Endothelial cell of umbilical vein (primary cell): ENCODE measurements at regions not wholly inside any gene's neighbourhood (a gene's known extent, or its start where the extent isn't known, plus 50 kb on each side); places are given as distances from the start of the nearest gene placed in this dataset.

Experiments used
- GATA2 ChIP-seq: IDR thresholded peaks from 2 replicates; pipeline ENCODE4 v1.7.0; 2011; ENCODE audit warnings: low read depth, mild to moderate bottlenecking, moderate library complexity, mixed read lengths, low read length; ENCODE audit not compliant: insufficient read length, insufficient read depth
- JUN ChIP-seq: IDR thresholded peaks from 2 replicates; pipeline ENCODE4 v1.6.1; 2011; ENCODE audit warnings: borderline replicate concordance, low read depth; ENCODE audit not compliant: insufficient read length, insufficient read depth
- MAX ChIP-seq: IDR thresholded peaks from 2 replicates; pipeline ENCODE4 v1.6.1; 2011; ENCODE audit not compliant: insufficient read depth, insufficient read length
- MYC ChIP-seq: IDR thresholded peaks from one replicate; pipeline ENCODE4 v1.6.1; 2011; ENCODE audit warnings: mild to moderate bottlenecking, low read depth, low read length
- POLR2A ChIP-seq: IDR thresholded peaks from 2 replicates; pipeline ENCODE4 v1.6.1; 2012; ENCODE audit warnings: low read depth, mild to moderate bottlenecking, control low read depth, low read length
- POLR2AphosphoS5 ChIP-seq: IDR thresholded peaks from 2 replicates; pipeline ENCODE4 v1.6.1; 2012; ENCODE audit warnings: low read depth, mild to moderate bottlenecking, control low read depth, low read length, moderate library complexity; ENCODE audit not compliant: insufficient read depth
- TF ChIP-seq, protein P1 (sequence below), 2 donors: IDR thresholded peaks; 1 replicate in 1 of 2; 2 replicates in 1 of 2; pipeline ENCODE4 v1.5.1; 2011; ENCODE audit warnings: low read length in 2 of 2, mild to moderate bottlenecking in 2 of 2, moderate library complexity in 2 of 2, control low read depth in 1 of 2, inconsistent platforms in 1 of 2, low read depth in 1 of 2; ENCODE audit not compliant: insufficient read depth in 1 of 2; ENCODE audit errors: extremely low read depth in 1 of 2

GRCh38 chr18:63058521-63058920, 261.0 kb downstream of the BCL2 start:
- TF ChIP-seq, protein P1, sequence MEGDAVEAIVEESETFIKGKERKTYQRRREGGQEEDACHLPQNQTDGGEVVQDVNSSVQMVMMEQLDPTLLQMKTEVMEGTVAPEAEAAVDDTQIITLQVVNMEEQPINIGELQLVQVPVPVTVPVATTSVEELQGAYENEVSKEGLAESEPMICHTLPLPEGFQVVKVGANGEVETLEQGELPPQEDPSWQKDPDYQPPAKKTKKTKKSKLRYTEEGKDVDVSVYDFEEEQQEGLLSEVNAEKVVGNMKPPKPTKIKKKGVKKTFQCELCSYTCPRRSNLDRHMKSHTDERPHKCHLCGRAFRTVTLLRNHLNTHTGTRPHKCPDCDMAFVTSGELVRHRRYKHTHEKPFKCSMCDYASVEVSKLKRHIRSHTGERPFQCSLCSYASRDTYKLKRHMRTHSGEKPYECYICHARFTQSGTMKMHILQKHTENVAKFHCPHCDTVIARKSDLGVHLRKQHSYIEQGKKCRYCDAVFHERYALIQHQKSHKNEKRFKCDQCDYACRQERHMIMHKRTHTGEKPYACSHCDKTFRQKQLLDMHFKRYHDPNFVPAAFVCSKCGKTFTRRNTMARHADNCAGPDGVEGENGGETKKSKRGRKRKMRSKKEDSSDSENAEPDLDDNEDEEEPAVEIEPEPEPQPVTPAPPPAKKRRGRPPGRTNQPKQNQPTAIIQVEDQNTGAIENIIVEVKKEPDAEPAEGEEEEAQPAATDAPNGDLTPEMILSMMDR (IDR thresholded peaks at IDR 0.05; ENCODE audit: extremely low read depth in 1 of 2, insufficient read depth in 1 of 2, low read depth in 1 of 2, low read length in 2 of 2): no peak
- TF ChIP-seq POLR2A (no peak), GATA2 (no peak), MYC (no peak), JUN (no peak), MAX (no peak), POLR2AphosphoS5 (no peak)
